ENCODE measurements at regions not wholly inside any gene's neighbourhood (a gene's known extent, or its start where the extent isn't known, plus 50 kb on each side); places are given as distances from the start of the nearest gene placed in this dataset.

GRCh38 chr2:14423145-14423906 lies 209.2 kb upstream of the LRATD1 start:
- no peaks in the 10 kb centered on the region for H3K4me1 Mint-ChIP-seq (ENCODE audit: low read depth)

GRCh38 chr2:14424478-14425390 lies 207.8 kb upstream of the LRATD1 start:
- H3K4me1 Mint-ChIP-seq (ENCODE audit: low read depth): no peaks in the 10 kb centered on the region
- H3K27ac Mint-ChIP-seq: no peak overlapping the region
- ATAC-seq: no peak
- POLR2A ChIA-PET: no interaction called here
- H3K4me3 Mint-ChIP-seq: no peak overlapping the region
- no peaks in the 10 kb centered on the region for H3K36me3 Mint-ChIP-seq (ENCODE audit: low read depth)
- no peak for DNase-seq
- intact Hi-C loops (cut with micrococcal nuclease): no loop called here
- no peak for TF ChIP-seq CTCF (IDR thresholded peaks at IDR 0.05)
- CTCF ChIA-PET: no interaction called here
- H3K9me3 Mint-ChIP-seq: peaks cover 6% of the 10 kb centered on the region
- no peaks in the 10 kb centered on the region for H3K27me3 Mint-ChIP-seq

More at GRCh38 chr2:14423145-14423906, 209.2 kb upstream of the LRATD1 start:
- ATAC-seq (no peak), DNase-seq (no peak)
- ChIA-PET POLR2A (no interaction called here), CTCF (no interaction called here)
- Mint-ChIP-seq H3K27me3 (no peaks in the 10 kb centered on the region), H3K4me3 (no peak overlapping the region), H3K27ac (no peak overlapping the region), H3K9me3 (peaks cover 6% of the 10 kb centered on the region), H3K36me3 (ENCODE audit: low read depth) (no peaks in the 10 kb centered on the region)
- no peak for TF ChIP-seq CTCF (IDR thresholded peaks at IDR 0.05)
- intact Hi-C loops (cut with micrococcal nuclease): no loop called here

GRCh38 chr2:14425869-14426268 lies 206.6 kb upstream of the LRATD1 start:
- no peak for ATAC-seq
- DNase-seq: no peak
- POLR2A ChIA-PET: no interaction called here
- Mint-ChIP-seq H3K27ac (no peak overlapping the region), H3K4me3 (no peak overlapping the region), H3K27me3 (no peaks in the 10 kb centered on the region), H3K4me1 (ENCODE audit: low read depth) (no peaks in the 10 kb centered on the region), H3K9me3 (peaks cover 6% of the 10 kb centered on the region), H3K36me3 (ENCODE audit: low read depth) (no peaks in the 10 kb centered on the region)
- CTCF ChIA-PET: no interaction called here
- TF ChIP-seq CTCF (IDR thresholded peaks at IDR 0.05): no peak
- intact Hi-C loops (cut with micrococcal nuclease): no loop called here

DNA sequence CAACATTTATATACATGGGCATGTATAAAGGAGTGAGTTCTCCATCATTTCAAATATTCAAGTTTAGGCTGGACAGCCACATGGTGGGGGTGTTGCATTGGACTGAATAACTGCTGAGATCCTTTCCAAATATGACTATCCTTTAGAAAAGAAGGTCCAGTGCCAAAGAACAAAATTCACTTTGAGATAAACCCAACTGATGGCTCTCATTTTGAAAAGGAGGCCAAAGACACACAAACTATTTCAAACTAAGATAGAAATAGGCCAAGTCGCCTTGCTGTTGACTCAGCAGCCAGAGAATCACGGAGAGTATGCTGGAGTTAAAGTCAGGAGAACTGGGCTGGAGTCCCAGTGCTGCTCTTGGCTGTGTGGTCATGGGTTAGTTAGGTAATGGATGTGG lies 204.5 kb upstream of the LRATD1 start:
- intact Hi-C loops (cut with micrococcal nuclease): no loop called here
- POLR2A ChIA-PET: no interaction called here

More for the DNA sequence above, 204.5 kb upstream of the LRATD1 start:
- H3K27ac Mint-ChIP-seq: no peak overlapping the region
- no peak for TF ChIP-seq CTCF (IDR thresholded peaks at IDR 0.05)
- CTCF ChIA-PET: no interaction called here
- peaks cover 3% of the 10 kb centered on the region for H3K9me3 Mint-ChIP-seq
- H3K27me3 Mint-ChIP-seq: no peaks in the 10 kb centered on the region
- ATAC-seq (no peak), DNase-seq (no peak)
- no peaks in the 10 kb centered on the region for H3K36me3 Mint-ChIP-seq (ENCODE audit: low read depth)
- H3K4me3 Mint-ChIP-seq: no peak overlapping the region
- H3K4me1 Mint-ChIP-seq (ENCODE audit: low read depth): no peaks in the 10 kb centered on the region

Data from activated CD8-positive, alpha-beta T cell treated with anti-CD3 and anti-CD28 coated beads for 36 hours (primary cell).